ENCODE measurements at regions not wholly inside any gene's neighbourhood (a gene's known extent, or its start where the extent isn't known, plus 50 kb on each side); places are given as distances from the start of the nearest gene placed in this dataset.

DNA sequence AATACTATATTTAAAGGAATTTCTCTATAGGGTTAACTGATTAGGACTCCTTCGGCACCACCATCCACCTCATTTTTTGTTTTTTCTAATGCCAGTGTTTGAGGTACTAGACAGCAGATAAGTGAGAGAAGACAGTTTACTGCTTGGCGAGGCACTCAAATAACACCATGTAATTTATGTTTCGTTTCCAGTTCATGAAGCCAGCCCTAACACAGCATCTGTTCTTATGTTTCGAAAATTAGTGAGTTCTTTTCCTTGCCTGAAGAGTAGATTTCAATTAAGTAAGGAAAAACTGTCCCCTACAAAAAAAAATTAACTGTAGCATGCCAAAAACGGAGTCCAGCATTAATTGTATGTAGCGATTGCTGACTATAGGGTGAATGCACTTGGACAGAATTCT lies 409.1 kb downstream of the TBC1D4 start:
- no peak overlapping the region for H3K27ac ChIP-seq (ENCODE audit: control insufficient read depth, insufficient read depth, low read length)
- FAIRE-seq = no peak

DNA sequence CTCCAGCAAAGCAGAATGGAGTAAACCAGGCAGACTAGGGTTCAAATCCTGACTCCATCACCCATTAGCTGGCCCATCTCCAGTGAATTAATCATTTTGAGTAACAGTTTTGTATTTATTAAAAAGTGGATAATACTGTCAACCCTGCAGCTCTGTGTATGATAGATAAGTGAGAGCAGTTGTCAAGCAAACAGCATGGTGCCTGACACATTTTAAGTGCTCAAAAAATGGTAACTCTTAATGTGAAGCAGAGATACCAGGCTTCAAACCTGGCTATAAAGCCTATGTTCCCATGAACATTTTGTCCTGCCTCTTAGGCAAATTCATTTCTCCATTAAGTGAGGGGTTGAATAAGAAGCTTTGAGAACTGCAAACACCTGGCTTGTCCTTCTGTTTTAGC lies 409.6 kb downstream of the TBC1D4 start:
- no peaks in the 10 kb centered on the region for H3K9me1 ChIP-seq (ENCODE audit: control insufficient read depth, extremely low read depth, insufficient read depth, low read length)
- no peak overlapping the region for H2AFZ ChIP-seq (ENCODE audit: control insufficient read depth, low read length)
- no peaks in the 10 kb centered on the region for H3K27me3 ChIP-seq (ENCODE audit: control insufficient read depth, extremely low read depth, insufficient read depth, low read length)
- H3K36me3 ChIP-seq (ENCODE audit: control insufficient read depth in 2 of 2, extremely low read depth in 1 of 2, insufficient read depth in 2 of 2, low read length in 2 of 2) = no peaks in the 10 kb centered on the region
- H3K9ac ChIP-seq (ENCODE audit: control insufficient read depth, extremely low read depth, insufficient read depth, low read length) = no peak overlapping the region
- H3K9me3 ChIP-seq (ENCODE audit: control insufficient read depth, low read depth, low read length) = no peaks in the 10 kb centered on the region
- H3K4me3 ChIP-seq (ENCODE audit: control insufficient read depth in 2 of 3, extremely low read depth in 1 of 3, insufficient read depth in 2 of 3, low read depth in 1 of 3, low read length in 3 of 3) = no peak overlapping the region
- dilution Hi-C loops (cut with MboI; ENCODE audit: extremely low pct_ligation_motif_present, low sequenced_read_pairs) = no loop called here
- no peak for DNase-seq (ENCODE audit: low read depth, low spot score)
- TF ChIP-seq, protein P1, sequence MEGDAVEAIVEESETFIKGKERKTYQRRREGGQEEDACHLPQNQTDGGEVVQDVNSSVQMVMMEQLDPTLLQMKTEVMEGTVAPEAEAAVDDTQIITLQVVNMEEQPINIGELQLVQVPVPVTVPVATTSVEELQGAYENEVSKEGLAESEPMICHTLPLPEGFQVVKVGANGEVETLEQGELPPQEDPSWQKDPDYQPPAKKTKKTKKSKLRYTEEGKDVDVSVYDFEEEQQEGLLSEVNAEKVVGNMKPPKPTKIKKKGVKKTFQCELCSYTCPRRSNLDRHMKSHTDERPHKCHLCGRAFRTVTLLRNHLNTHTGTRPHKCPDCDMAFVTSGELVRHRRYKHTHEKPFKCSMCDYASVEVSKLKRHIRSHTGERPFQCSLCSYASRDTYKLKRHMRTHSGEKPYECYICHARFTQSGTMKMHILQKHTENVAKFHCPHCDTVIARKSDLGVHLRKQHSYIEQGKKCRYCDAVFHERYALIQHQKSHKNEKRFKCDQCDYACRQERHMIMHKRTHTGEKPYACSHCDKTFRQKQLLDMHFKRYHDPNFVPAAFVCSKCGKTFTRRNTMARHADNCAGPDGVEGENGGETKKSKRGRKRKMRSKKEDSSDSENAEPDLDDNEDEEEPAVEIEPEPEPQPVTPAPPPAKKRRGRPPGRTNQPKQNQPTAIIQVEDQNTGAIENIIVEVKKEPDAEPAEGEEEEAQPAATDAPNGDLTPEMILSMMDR (optimal IDR thresholded peaks at IDR 0.05 in 1 of 3, IDR thresholded peaks at IDR 0.05 in 1 of 3, conservative IDR thresholded peaks at IDR 0.05 in 1 of 3; ENCODE audit: extremely low read depth in 1 of 3, insufficient read depth in 2 of 3, low read length in 3 of 3) = no peak
- TF ChIP-seq EZH2 (IDR thresholded peaks at IDR 0.05; ENCODE audit: low read length) = no peak
- H3K4me2 ChIP-seq (ENCODE audit: control insufficient read depth, extremely low read depth, insufficient read depth, low read depth, low read length) = no peak overlapping the region
- H4K20me1 ChIP-seq (ENCODE audit: control insufficient read depth, extremely low read depth, insufficient read depth, low read length) = no peaks in the 10 kb centered on the region
- H3K4me1 ChIP-seq (ENCODE audit: control insufficient read depth, extremely low read depth, insufficient read depth, low read length) = no peaks in the 10 kb centered on the region
- no peak overlapping the region for H3K27ac ChIP-seq (ENCODE audit: control insufficient read depth, insufficient read depth, low read length)
- no peak for FAIRE-seq
- H3K79me2 ChIP-seq (ENCODE audit: control insufficient read depth, insufficient read depth, low read length) = no peaks in the 10 kb centered on the region

More for the DNA sequence above, 409.1 kb downstream of the TBC1D4 start:
- Histone ChIP-seq H4K20me1 (ENCODE audit: control insufficient read depth, extremely low read depth, insufficient read depth, low read length) (no peaks in the 10 kb centered on the region), H3K4me2 (ENCODE audit: control insufficient read depth, extremely low read depth, insufficient read depth, low read depth, low read length) (no peak overlapping the region), H3K79me2 (ENCODE audit: control insufficient read depth, insufficient read depth, low read length) (no peaks in the 10 kb centered on the region), H3K4me1 (ENCODE audit: control insufficient read depth, extremely low read depth, insufficient read depth, low read length) (no peaks in the 10 kb centered on the region), H3K27me3 (ENCODE audit: control insufficient read depth, extremely low read depth, insufficient read depth, low read length) (no peaks in the 10 kb centered on the region), H3K4me3 (ENCODE audit: control insufficient read depth in 2 of 3, extremely low read depth in 1 of 3, insufficient read depth in 2 of 3, low read depth in 1 of 3, low read length in 3 of 3) (no peak overlapping the region), H3K36me3 (ENCODE audit: control insufficient read depth in 2 of 2, extremely low read depth in 1 of 2, insufficient read depth in 2 of 2, low read length in 2 of 2) (no peaks in the 10 kb centered on the region), H2AFZ (ENCODE audit: control insufficient read depth, low read length) (no peak overlapping the region), H3K9me3 (ENCODE audit: control insufficient read depth, low read depth, low read length) (no peaks in the 10 kb centered on the region), H3K9me1 (ENCODE audit: control insufficient read depth, extremely low read depth, insufficient read depth, low read length) (no peaks in the 10 kb centered on the region), H3K9ac (ENCODE audit: control insufficient read depth, extremely low read depth, insufficient read depth, low read length) (no peak overlapping the region)
- dilution Hi-C loops (cut with MboI; ENCODE audit: extremely low pct_ligation_motif_present, low sequenced_read_pairs) = no loop called here
- DNase-seq (ENCODE audit: low read depth, low spot score) = no peak
- TF ChIP-seq, protein P1 (optimal IDR thresholded peaks at IDR 0.05 in 1 of 3, IDR thresholded peaks at IDR 0.05 in 1 of 3, conservative IDR thresholded peaks at IDR 0.05 in 1 of 3; ENCODE audit: extremely low read depth in 1 of 3, insufficient read depth in 2 of 3, low read length in 3 of 3) = no peak
